Thyroid gland (tissue), 4 donors: ENCODE measurements at regions not wholly inside any gene's neighbourhood (a gene's known extent, or its start where the extent isn't known, plus 50 kb on each side); places are given as distances from the start of the nearest gene placed in this dataset.

Source experiments
- DNase-seq, 2 donors: peaks; one replicate each; pipeline ENCODE4 v3.0.0-alpha.2; 2019
- H3K27ac ChIP-seq, 3 donors: fragments of 200-600 bp; sonication (generic); 1 replicate in 2 of 3; 2 replicates in 1 of 3; pipeline ENCODE4 v1.5.1; 2016 to 2019; ENCODE audit warnings: mild to moderate bottlenecking in 1 of 3, moderate library complexity in 1 of 3
- H3K27me3 ChIP-seq: fragments of 200-600 bp; sonication (generic); one replicate; pipeline ENCODE4 v1.5.1; 2019
- H3K36me3 ChIP-seq, 2 donors: fragments of 200-600 bp; sonication (generic); one replicate each; pipeline ENCODE4 v1.5.1; 2016 to 2019
- H3K4me1 ChIP-seq, 2 donors: fragments of 200-600 bp; sonication (generic); one replicate each; pipeline ENCODE4 v1.5.1; 2017 to 2019
- H3K4me3 ChIP-seq, 3 donors: fragments of 200-600 bp; sonication (generic); replicated peaks in 1 of 3; 1 replicate in 2 of 3; 2 replicates in 1 of 3; pipeline ENCODE4 v1.5.1; 2016; ENCODE audit warnings: mild to moderate bottlenecking in 1 of 3
- H3K9me3 ChIP-seq: fragments of 200-600 bp; sonication (generic); one replicate; pipeline ENCODE4 v1.5.1; 2017
- CTCF ChIP-seq, 6 experiments: fragments of 200-600 bp in 3 of 6; fragments of 450-650 bp in 3 of 6; sonication (generic) in 3 of 6; IDR thresholded peaks; one replicate each; pipeline ENCODE4 v1.5.1; 2016 to 2019; ENCODE audit warnings: antibody characterized with exemption in 6 of 6, mild to moderate bottlenecking in 2 of 6, inconsistent platforms in 1 of 6, moderate library complexity in 1 of 6
- POLR2A ChIP-seq, 2 donors: fragments of 450-650 bp; IDR thresholded peaks; one replicate each; pipeline ENCODE4 v1.6.1; 2017; ENCODE audit warnings: antibody characterized with exemption in 2 of 2, mild to moderate bottlenecking in 2 of 2, moderate library complexity in 1 of 2
- WGBS, 2 donors: methylation state at CpG; one replicate each; pipeline ENCODE4 v1.1.5; 2017; 5-methylcytosine and 5-hydroxymethylcytosine counted together
- intact Hi-C: fragments of 100-400 bp; cut with DNase I; formaldehyde crosslinking; loops from one replicate; pipeline ENCODE4 v1.15.1; 2023

GRCh38 chr3:146306656-146307455 is 56.0 kb upstream of the PLSCR4 start:
- Histone ChIP-seq H3K27me3 (no peaks in the 10 kb centered on the region), H3K36me3 (no peaks in the 10 kb centered on the region), H3K27ac (no peak overlapping the region), H3K4me1 (peaks cover 0 to 4% of the 10 kb centered on the region in 2 donors), H3K4me3 (no peak overlapping the region), H3K9me3 (no peaks in the 10 kb centered on the region)
- TF ChIP-seq CTCF (IDR thresholded peaks at IDR 0.05), result no peak
- no peak for TF ChIP-seq POLR2A (IDR thresholded peaks at IDR 0.05)
- intact Hi-C loops, result no loop called here
- no peak for DNase-seq
- WGBS, 2 donors, result 83 to 88% methylated on average over 7 of the region's 7 CpGs

- TF ChIP-seq CTCF (IDR thresholded peaks at IDR 0.05) (no peak), POLR2A (IDR thresholded peaks at IDR 0.05) (no peak)
- Histone ChIP-seq H3K36me3 (no peaks in the 10 kb centered on the region), H3K9me3 (no peaks in the 10 kb centered on the region), H3K4me1 (peaks cover 0 to 4% of the 10 kb centered on the region in 2 donors), H3K4me3 (no peak overlapping the region), H3K27ac (no peak overlapping the region), H3K27me3 (no peaks in the 10 kb centered on the region)
- no peak for DNase-seq
- 92 to 100% methylated on average over 1 of the region's 1 CpG for WGBS, 2 donors
- intact Hi-C loops, result no loop called here
Observed at GRCh38 chr3:146305808-146306423, 55.0 kb upstream of the PLSCR4 start.

GRCh38 chr3:146300768-146301167 is 49.9 kb upstream of the PLSCR4 start:
- DNase-seq, result no peak
- Histone ChIP-seq H3K4me1 (no peaks in the 10 kb centered on the region), H3K27me3 (no peaks in the 10 kb centered on the region), H3K27ac (no peak overlapping the region), H3K4me3 (no peak overlapping the region), H3K9me3 (no peaks in the 10 kb centered on the region), H3K36me3 (no peaks in the 10 kb centered on the region)
- TF ChIP-seq CTCF (IDR thresholded peaks at IDR 0.05) (no peak), POLR2A (IDR thresholded peaks at IDR 0.05) (no peak)
- 100% methylated on average over 1 of the region's 1 CpG; no CpG with 5 or more reads in 1 of the 2 donors for WGBS, 2 donors
- intact Hi-C loops, result no loop called here
